ENCODE measurements at regions not wholly inside any gene's neighbourhood (a gene's known extent, or its start where the extent isn't known, plus 50 kb on each side); places are given as distances from the start of the nearest gene placed in this dataset.

GRCh38 chr1:98286656-98287055 lies 365.8 kb upstream of the DPYD start:
- no peak for TF ChIP-seq MYNN (tag by site-specific recombination; IDR thresholded peaks at IDR 0.05; ENCODE audit: borderline replicate concordance)
- TF ChIP-seq REST (tag by site-specific recombination; IDR thresholded peaks at IDR 0.05), result no peak
- no peak for TF ChIP-seq ZFP41 (tag by site-specific recombination; IDR thresholded peaks at IDR 0.05; ENCODE audit: borderline replicate concordance)
- TF ChIP-seq PRDM1 (tag by site-specific recombination; IDR thresholded peaks at IDR 0.05), result no peak
- TF ChIP-seq ZNF280C (tag by site-specific recombination; IDR thresholded peaks at IDR 0.05), result no peak
- no peak for TF ChIP-seq CTCF (tag by site-specific recombination; IDR thresholded peaks at IDR 0.05)
- no peak for TF ChIP-seq ZNF704 (tag by site-specific recombination; IDR thresholded peaks at IDR 0.05)
- TF ChIP-seq ZNF302 (tag by site-specific recombination; IDR thresholded peaks at IDR 0.05; ENCODE audit: low read depth), result no peak
- no peak for TF ChIP-seq ZBTB17 (tag by site-specific recombination; IDR thresholded peaks at IDR 0.05)
- TF ChIP-seq ELK4 (IDR thresholded peaks at IDR 0.05; ENCODE audit: borderline replicate concordance, low read depth, low read length), result no peak
- no peak for TF ChIP-seq ZNF10 (tag by site-specific recombination; IDR thresholded peaks at IDR 0.05)
- no peak for TF ChIP-seq ATF2 (tag by site-specific recombination; IDR thresholded peaks at IDR 0.05; ENCODE audit: low read depth)
